Neuronal stem cell (in vitro differentiated cells): ENCODE measurements at regions not wholly inside any gene's neighbourhood (a gene's known extent, or its start where the extent isn't known, plus 50 kb on each side); places are given as distances from the start of the nearest gene placed in this dataset.

ENCODE experiments used
- DNase-seq: peaks from one replicate; pipeline ENCODE4 v3.0.0-alpha.2; 2013; ENCODE audit warnings: low spot score
- H2AFZ ChIP-seq: one replicate; pipeline ENCODE4 v1.6.1; 2013; ENCODE audit warnings: mild to moderate bottlenecking, low read length, inconsistent platforms
- H2AK5ac ChIP-seq: 2 replicates; pipeline ENCODE4 v1.6.1; 2013; ENCODE audit warnings: low read depth, mild to moderate bottlenecking, inconsistent platforms, low read length, moderate library complexity, mixed read lengths
- H2BK120ac ChIP-seq: 2 replicates; pipeline ENCODE4 v1.6.1; 2013; ENCODE audit warnings: low read depth, mild to moderate bottlenecking, inconsistent platforms, low read length, moderate library complexity, mixed read lengths
- H2BK12ac ChIP-seq: one replicate; pipeline ENCODE4 v1.6.1; 2013; ENCODE audit warnings: low read length, inconsistent platforms
- H2BK15ac ChIP-seq: 2 replicates; pipeline ENCODE4 v1.6.1; 2013; ENCODE audit warnings: mild to moderate bottlenecking, low read length, inconsistent platforms, mixed read lengths
- H2BK5ac ChIP-seq: one replicate; pipeline ENCODE4 v1.6.1; 2013; ENCODE audit warnings: inconsistent platforms, mild to moderate bottlenecking, low read length, moderate library complexity
- H3K14ac ChIP-seq: one replicate; pipeline ENCODE4 v1.6.1; 2013; ENCODE audit warnings: low read length, inconsistent platforms
- H3K18ac ChIP-seq: 2 replicates; pipeline ENCODE4 v1.6.1; 2013; ENCODE audit warnings: low read length, inconsistent platforms
- H3K23ac ChIP-seq: 2 replicates; pipeline ENCODE4 v1.6.1; 2013; ENCODE audit warnings: low read depth, mild to moderate bottlenecking, mixed read lengths, low read length, inconsistent platforms; ENCODE audit not compliant: poor library complexity
- H3K27ac ChIP-seq: replicated peaks from 3 replicates; pipeline ENCODE4 v1.5.1; 2013; ENCODE audit warnings: low read length, inconsistent platforms
- H3K27me3 ChIP-seq, 3 experiments: 2 replicates each; pipeline ENCODE4 v1.6.1; 2013; ENCODE audit warnings: low read length in 3 of 3, mild to moderate bottlenecking in 2 of 3, inconsistent platforms in 1 of 3, low read depth in 1 of 3, mixed read lengths in 1 of 3, moderate library complexity in 1 of 3; ENCODE audit not compliant: control insufficient read depth in 3 of 3, insufficient read depth in 3 of 3
- H3K36me3 ChIP-seq, 2 donors: replicated peaks in 1 of 2; 2 replicates each; pipeline ENCODE4 v1.6.1; 2013; ENCODE audit warnings: low read length in 2 of 2; ENCODE audit not compliant: control insufficient read depth in 2 of 2, insufficient read depth in 2 of 2
- H3K4ac ChIP-seq: 2 replicates; pipeline ENCODE4 v1.6.1; 2013; ENCODE audit warnings: inconsistent platforms, mild to moderate bottlenecking, low read length, moderate library complexity
- H3K4me1 ChIP-seq, 2 donors: 1 replicate in 1 of 2; 2 replicates in 1 of 2; pipeline ENCODE4 v1.6.1; 2013; ENCODE audit warnings: low read length in 2 of 2, low read depth in 1 of 2; ENCODE audit not compliant: control insufficient read depth in 2 of 2, insufficient read depth in 1 of 2
- H3K4me2 ChIP-seq: one replicate; pipeline ENCODE4 v1.6.1; 2013; ENCODE audit warnings: mild to moderate bottlenecking, low read length, inconsistent platforms; ENCODE audit not compliant: insufficient read depth, poor library complexity, severe bottlenecking
- H3K4me3 ChIP-seq, 2 donors: 2 replicates each; pipeline ENCODE4 v1.5.1; 2013; ENCODE audit warnings: low read length in 2 of 2, mild to moderate bottlenecking in 2 of 2, inconsistent platforms in 1 of 2, moderate library complexity in 1 of 2
- H3K79me1 ChIP-seq: one replicate; pipeline ENCODE4 v1.6.1; 2013; ENCODE audit warnings: low read depth, mild to moderate bottlenecking, inconsistent platforms, low read length, moderate library complexity
- H3K9ac ChIP-seq: one replicate; pipeline ENCODE4 v1.6.1; 2013; ENCODE audit warnings: mild to moderate bottlenecking, low read depth, low read length, inconsistent platforms; ENCODE audit not compliant: poor library complexity
- H3K9me3 ChIP-seq, 2 donors: replicated peaks in 1 of 2; 2 replicates each; pipeline versions ENCODE3 to v1.6.1; 2013; ENCODE audit warnings: low read length in 2 of 2, mild to moderate bottlenecking in 2 of 2, inconsistent platforms in 1 of 2, low read depth in 1 of 2, mixed read lengths in 1 of 2, moderate library complexity in 1 of 2; ENCODE audit not compliant: control insufficient read depth in 2 of 2, insufficient read depth in 1 of 2
- H4K8ac ChIP-seq: one replicate; pipeline ENCODE4 v1.6.1; 2013; ENCODE audit warnings: low read depth, mild to moderate bottlenecking, inconsistent platforms, low read length, moderate library complexity
- H4K91ac ChIP-seq: one replicate; pipeline ENCODE4 v1.6.1; 2013; ENCODE audit warnings: low read length, low read depth, mild to moderate bottlenecking, inconsistent platforms; ENCODE audit not compliant: poor library complexity
- WGBS, 2 donors: extraction: QIAGEN DNeasy Blood & Tissue Kit; methylation state at CpG; one replicate each; pipeline ENCODE4 v1.1.7; 2013; ENCODE audit warnings: missing lambda C conversion rate in 2 of 2, mixed read lengths in 1 of 2; ENCODE audit not compliant: insufficient read length in 2 of 2, insufficient replicate concordance in 1 of 2; ENCODE audit errors: extremely low coverage in 2 of 2; 5-methylcytosine and 5-hydroxymethylcytosine counted together

- Histone ChIP-seq H3K27me3 (no peaks in the 10 kb centered on the region), H3K4me1 (peaks cover 0 to 14% of the 10 kb centered on the region in 2 donors), H3K27ac (no peak overlapping the region), H3K23ac (no peak overlapping the region), H2BK120ac (no peak overlapping the region), H3K36me3 (no peaks in the 10 kb centered on the region), H3K4me3 (no peak overlapping the region), H4K91ac (no peak overlapping the region), H3K9ac (no peak overlapping the region), H2BK5ac (no peak overlapping the region), H3K4me2 (no peak overlapping the region), H3K14ac (no peak overlapping the region), H3K4ac (no peak overlapping the region), H2BK15ac (no peak overlapping the region), H3K9me3 (no peaks in the 10 kb centered on the region), H2BK12ac (no peak overlapping the region), H3K79me1 (no peaks in the 10 kb centered on the region), H4K8ac (no peak overlapping the region), H2AFZ (no peak overlapping the region), H3K18ac (no peak overlapping the region), H2AK5ac (no peak overlapping the region)
- no peak for DNase-seq
Observed at GRCh38 chr2:183991968-183992367, 606.4 kb upstream of the ZNF804A start.

GRCh38 chr2:183993052-183993451, 605.3 kb upstream of the ZNF804A start:
- Histone ChIP-seq H4K91ac (no peak overlapping the region), H3K4me2 (no peak overlapping the region), H3K36me3 (no peaks in the 10 kb centered on the region), H2BK5ac (no peak overlapping the region), H2AK5ac (peak overlapping the region; percentile 26), H2BK12ac (no peak overlapping the region), H3K4me1 (peaks cover 2 to 20% of the 10 kb centered on the region in 2 donors), H4K8ac (no peak overlapping the region), H2BK120ac (no peak overlapping the region), H2BK15ac (no peak overlapping the region), H3K79me1 (no peaks in the 10 kb centered on the region), H3K23ac (no peak overlapping the region), H3K4ac (no peak overlapping the region), H3K9me3 (no peaks in the 10 kb centered on the region), H3K27ac (no peak overlapping the region), H2AFZ (no peak overlapping the region), H3K4me3 (no peak overlapping the region), H3K27me3 (no peaks in the 10 kb centered on the region), H3K14ac (no peak overlapping the region), H3K9ac (no peak overlapping the region), H3K18ac (no peak overlapping the region)
- DNase-seq = no peak
- WGBS, 2 donors = no CpG with 5 or more reads among the region's 1 CpG

- no peak overlapping the region for H3K27ac ChIP-seq
- H3K4ac ChIP-seq = no peak overlapping the region
- no peak overlapping the region for H4K91ac ChIP-seq
- H3K27me3 ChIP-seq = no peaks in the 10 kb centered on the region
- no peak overlapping the region for H3K4me2 ChIP-seq
- H4K8ac ChIP-seq = no peak overlapping the region
- H3K23ac ChIP-seq = no peak overlapping the region
- H2AFZ ChIP-seq = no peak overlapping the region
- H3K9me3 ChIP-seq = no peaks in the 10 kb centered on the region
- H2BK15ac ChIP-seq = no peak overlapping the region
- no peak overlapping the region for H2BK5ac ChIP-seq
- DNase-seq = no peak
- no peak overlapping the region for H2BK12ac ChIP-seq
- no peaks in the 10 kb centered on the region for H3K79me1 ChIP-seq
- no peak overlapping the region for H3K14ac ChIP-seq
- H3K4me3 ChIP-seq = no peak overlapping the region
- H3K36me3 ChIP-seq = no peaks in the 10 kb centered on the region
- H2BK120ac ChIP-seq = no peak overlapping the region
- no peak overlapping the region for H3K9ac ChIP-seq
- no CpG with 5 or more reads among the region's 2 CpGs for WGBS, 2 donors
- H2AK5ac ChIP-seq = no peak overlapping the region
- H3K4me1 ChIP-seq = peaks cover 2 to 20% of the 10 kb centered on the region in 2 donors
- no peak overlapping the region for H3K18ac ChIP-seq
Observed at GRCh38 chr2:183995632-183996031, 602.7 kb upstream of the ZNF804A start.

GRCh38 chr2:183996825-183997793, 601.2 kb upstream of the ZNF804A start:
- H2AK5ac ChIP-seq = no peak overlapping the region
- no peak overlapping the region for H3K9ac ChIP-seq
- H2BK120ac ChIP-seq = no peak overlapping the region
- WGBS, 2 donors = no CpG with 5 or more reads among the region's 10 CpGs
- no peak overlapping the region for H2BK15ac ChIP-seq
- no peak overlapping the region for H2BK5ac ChIP-seq
- no peak overlapping the region for H3K27ac ChIP-seq
- H3K14ac ChIP-seq = no peak overlapping the region
- DNase-seq = no peak
- no peak overlapping the region for H3K23ac ChIP-seq
- no peak overlapping the region for H4K8ac ChIP-seq
- H2AFZ ChIP-seq = no peak overlapping the region
- no peak overlapping the region for H3K4me3 ChIP-seq
- H3K4ac ChIP-seq = no peak overlapping the region
- H3K79me1 ChIP-seq = no peaks in the 10 kb centered on the region
- H3K18ac ChIP-seq = no peak overlapping the region
- no peak overlapping the region for H4K91ac ChIP-seq
- H2BK12ac ChIP-seq = no peak overlapping the region
- no peak overlapping the region for H3K4me2 ChIP-seq
- H3K4me1 ChIP-seq = peaks cover 2 to 20% of the 10 kb centered on the region in 2 donors
- no peaks in the 10 kb centered on the region for H3K36me3 ChIP-seq
- no peaks in the 10 kb centered on the region for H3K27me3 ChIP-seq
- H3K9me3 ChIP-seq = no peaks in the 10 kb centered on the region
